HG03432 (cell line): ENCODE measurements at regions not wholly inside any gene's neighbourhood (a gene's known extent, or its start where the extent isn't known, plus 50 kb on each side); places are given as distances from the start of the nearest gene placed in this dataset.
"Not testable (repeated sequence)": the region's sequence is repeated elsewhere in the genome, so short reads cannot be mapped to it uniquely, and the experiment has no call there.

ENCODE experiments used
- ATAC-seq: cut with Tn5 transposase; IDR thresholded peaks from one replicate; pipeline ENCODE4 v1.9.1; 2021; ENCODE audit warnings: mild to moderate bottlenecking, moderate library complexity; ENCODE audit not compliant: unreplicated experiment

- ATAC-seq, result no peak
These were observed 457.4 kb upstream of the DCN start for GRCh38 chr12:91640021-91640420.

GRCh38 chr12:91639327-91639726 is 456.7 kb upstream of the DCN start:
- ATAC-seq, result no peak

- no peak for ATAC-seq
These were observed 455.4 kb upstream of the DCN start for GRCh38 chr12:91637789-91638624.

- ATAC-seq, result no peak
These were observed 454.1 kb upstream of the DCN start for GRCh38 chr12:91636721-91637120.

- ATAC-seq, result not testable (repeated sequence)
These were observed 451.7 kb upstream of the DCN start for GRCh38 chr12:91634386-91634713.

- no peak for ATAC-seq
These were observed 451.2 kb upstream of the DCN start for GRCh38 chr12:91633734-91634357.

GRCh38 chr12:91633206-91633605 is 450.6 kb upstream of the DCN start:
- no peak for ATAC-seq

- no peak for ATAC-seq
These were observed 449.6 kb upstream of the DCN start for GRCh38 chr12:91632042-91632786.

GRCh38 chr12:91630596-91631293 is 448.1 kb upstream of the DCN start:
- no peak for ATAC-seq

GRCh38 chr12:91630083-91630482 is 447.5 kb upstream of the DCN start:
- ATAC-seq, result no peak

- no peak for ATAC-seq
These were observed 446.8 kb upstream of the DCN start for GRCh38 chr12:91629440-91629839.

GRCh38 chr12:91628656-91629055 is 446.0 kb upstream of the DCN start:
- no peak for ATAC-seq

- ATAC-seq, result no peak
These were observed 444.6 kb upstream of the DCN start for GRCh38 chr12:91627225-91627624.

GRCh38 chr12:91622981-91623380 is 440.4 kb upstream of the DCN start:
- no peak for ATAC-seq

GRCh38 chr12:91622037-91622436 is 439.4 kb upstream of the DCN start:
- ATAC-seq, result no peak

- ATAC-seq, result no peak
These were observed 438.4 kb upstream of the DCN start for GRCh38 chr12:91620992-91621391.

GRCh38 chr12:91620422-91620821 is 437.8 kb upstream of the DCN start:
- ATAC-seq, result no peak

- no peak for ATAC-seq
These were observed 435.7 kb upstream of the DCN start for GRCh38 chr12:91618281-91618680.

- no peak for ATAC-seq
These were observed 435.2 kb upstream of the DCN start for GRCh38 chr12:91617818-91618217.

- ATAC-seq, result no peak
These were observed 433.8 kb upstream of the DCN start for GRCh38 chr12:91616416-91616815.

GRCh38 chr12:91613223-91613779 is 430.7 kb upstream of the DCN start:
- no peak for ATAC-seq
